OCI-LY1 (cell line): ENCODE measurements at regions not wholly inside any gene's neighbourhood (a gene's known extent, or its start where the extent isn't known, plus 50 kb on each side); places are given as distances from the start of the nearest gene placed in this dataset.

ENCODE experiments used
- EZH2 ChIP-seq: fragments of 200-600 bp; sonication (generic), shearing (Covaris generic); IDR thresholded peaks from 2 replicates; pipeline ENCODE4 v1.8.0; 2017; ENCODE audit warnings: borderline replicate concordance, mixed run types, mild to moderate bottlenecking, antibody characterized with exemption, low read length, moderate library complexity, mixed read lengths
- TF ChIP-seq, protein P1 (sequence below): fragments of 200-600 bp; sonication (generic), shearing (Covaris generic); IDR thresholded peaks from 2 replicates; pipeline ENCODE4 v1.5.1; 2017; ENCODE audit warnings: mild to moderate bottlenecking, antibody characterized with exemption, low read length, moderate library complexity, mixed read lengths

DNA sequence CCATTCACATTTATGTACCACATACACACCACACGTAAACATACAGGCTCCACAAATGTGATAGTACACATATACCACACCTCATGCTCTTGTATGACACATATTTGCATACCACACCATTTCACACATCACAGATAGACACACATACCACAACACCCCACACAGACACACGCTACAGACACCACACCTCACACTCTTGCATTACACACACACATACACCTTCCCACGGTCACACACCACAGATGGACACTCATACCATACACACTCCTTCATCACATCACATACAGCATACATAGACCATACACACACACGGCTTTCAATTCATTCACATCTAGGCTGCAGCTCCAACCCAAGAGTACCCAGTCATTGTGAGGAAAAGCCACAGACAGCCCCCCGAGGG, 222.5 kb upstream of the RPL34 start:
- TF ChIP-seq, protein P1, sequence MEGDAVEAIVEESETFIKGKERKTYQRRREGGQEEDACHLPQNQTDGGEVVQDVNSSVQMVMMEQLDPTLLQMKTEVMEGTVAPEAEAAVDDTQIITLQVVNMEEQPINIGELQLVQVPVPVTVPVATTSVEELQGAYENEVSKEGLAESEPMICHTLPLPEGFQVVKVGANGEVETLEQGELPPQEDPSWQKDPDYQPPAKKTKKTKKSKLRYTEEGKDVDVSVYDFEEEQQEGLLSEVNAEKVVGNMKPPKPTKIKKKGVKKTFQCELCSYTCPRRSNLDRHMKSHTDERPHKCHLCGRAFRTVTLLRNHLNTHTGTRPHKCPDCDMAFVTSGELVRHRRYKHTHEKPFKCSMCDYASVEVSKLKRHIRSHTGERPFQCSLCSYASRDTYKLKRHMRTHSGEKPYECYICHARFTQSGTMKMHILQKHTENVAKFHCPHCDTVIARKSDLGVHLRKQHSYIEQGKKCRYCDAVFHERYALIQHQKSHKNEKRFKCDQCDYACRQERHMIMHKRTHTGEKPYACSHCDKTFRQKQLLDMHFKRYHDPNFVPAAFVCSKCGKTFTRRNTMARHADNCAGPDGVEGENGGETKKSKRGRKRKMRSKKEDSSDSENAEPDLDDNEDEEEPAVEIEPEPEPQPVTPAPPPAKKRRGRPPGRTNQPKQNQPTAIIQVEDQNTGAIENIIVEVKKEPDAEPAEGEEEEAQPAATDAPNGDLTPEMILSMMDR, result no peak
- TF ChIP-seq EZH2, result no peak
